GM19239 (cell line): ENCODE measurements at regions not wholly inside any gene's neighbourhood (a gene's known extent, or its start where the extent isn't known, plus 50 kb on each side); places are given as distances from the start of the nearest gene placed in this dataset.
"Not testable (repeated sequence)": the region's sequence is repeated elsewhere in the genome, so short reads cannot be mapped to it uniquely, and the experiment has no call there.

Source experiments
- DNase-seq: peaks from one replicate; pipeline ENCODE4 v3.0.0; 2011; ENCODE audit warnings: low spot score; ENCODE audit not compliant: insufficient read length
- FAIRE-seq: peaks from 2 replicates; lab custom pipeline; 2011; peaks lifted over from hg19 to GRCh38; lab: Jason Lieb, UNC

- FAIRE-seq (no peak), DNase-seq (no peak)
Observed at GRCh38 chr12:88814779-88815178, 234.5 kb upstream of the KITLG start.

DNA sequence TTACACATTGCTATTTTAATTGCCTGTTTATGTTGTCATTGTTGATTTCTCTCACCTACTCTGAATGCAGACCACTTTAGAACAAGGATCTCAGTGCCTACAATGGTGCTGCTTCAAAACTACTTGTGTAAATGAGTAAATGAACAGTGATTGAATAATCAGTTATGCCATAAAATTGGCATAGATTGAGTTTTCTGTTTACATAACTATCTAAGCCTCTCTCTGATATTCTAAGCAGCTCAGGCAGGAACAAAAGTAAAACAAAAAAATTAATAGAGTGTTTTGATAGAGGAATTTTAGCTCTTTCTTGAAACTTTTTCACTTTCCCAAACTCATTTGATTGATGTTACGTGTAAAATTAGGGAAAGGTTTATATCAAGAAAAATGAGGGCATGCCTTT is 232.3 kb upstream of the KITLG start:
- no peak for DNase-seq
- FAIRE-seq, result no peak

DNA sequence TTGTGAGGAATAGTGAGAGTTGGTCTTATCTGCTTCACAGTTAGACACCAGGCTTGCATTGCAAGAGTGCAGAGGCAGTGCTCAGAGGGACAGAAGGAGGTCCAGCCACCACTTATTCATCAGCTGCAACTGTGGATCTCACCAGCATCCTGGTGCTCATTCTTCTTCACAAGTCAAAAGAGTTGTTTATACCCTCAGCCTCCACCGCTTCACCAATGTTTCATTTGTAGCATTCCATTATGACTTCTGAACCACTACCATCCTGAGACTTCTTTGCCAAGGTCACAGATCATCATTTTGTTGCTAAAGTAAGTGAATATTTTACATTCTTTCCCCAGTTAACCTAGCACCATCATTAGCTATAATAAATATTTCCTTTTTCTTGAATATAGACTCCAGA is 230.5 kb upstream of the KITLG start:
- FAIRE-seq (no peak), DNase-seq (no peak)

DNA sequence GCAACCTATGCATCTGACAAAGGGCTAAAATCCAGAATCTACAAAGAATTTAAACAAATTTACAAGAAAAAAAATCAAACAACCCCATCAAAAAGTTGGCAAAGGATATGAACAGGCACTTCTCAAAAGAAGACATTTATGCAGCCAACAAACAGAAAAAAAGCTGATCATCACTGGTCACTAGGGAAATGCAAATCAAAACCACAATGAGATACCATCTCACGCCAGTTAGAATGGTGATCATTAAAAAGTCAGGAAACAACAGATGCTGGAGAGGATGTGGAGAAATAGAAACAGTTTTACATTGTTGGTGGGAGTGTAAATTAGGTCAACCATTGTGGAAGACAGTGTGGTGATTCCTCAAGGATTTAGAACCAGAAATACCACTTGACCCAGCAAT is 229.6 kb upstream of the KITLG start:
- FAIRE-seq, DNase-seq: not testable (repeated sequence)

GRCh38 chr12:88805692-88806091 is 225.4 kb upstream of the KITLG start:
- FAIRE-seq (no peak), DNase-seq (no peak)

- no peak for FAIRE-seq
- DNase-seq, result no peak
Observed at GRCh38 chr12:88805286-88805685, 225.0 kb upstream of the KITLG start.

GRCh38 chr12:88802096-88802706 is 221.9 kb upstream of the KITLG start:
- no peak for FAIRE-seq

DNA sequence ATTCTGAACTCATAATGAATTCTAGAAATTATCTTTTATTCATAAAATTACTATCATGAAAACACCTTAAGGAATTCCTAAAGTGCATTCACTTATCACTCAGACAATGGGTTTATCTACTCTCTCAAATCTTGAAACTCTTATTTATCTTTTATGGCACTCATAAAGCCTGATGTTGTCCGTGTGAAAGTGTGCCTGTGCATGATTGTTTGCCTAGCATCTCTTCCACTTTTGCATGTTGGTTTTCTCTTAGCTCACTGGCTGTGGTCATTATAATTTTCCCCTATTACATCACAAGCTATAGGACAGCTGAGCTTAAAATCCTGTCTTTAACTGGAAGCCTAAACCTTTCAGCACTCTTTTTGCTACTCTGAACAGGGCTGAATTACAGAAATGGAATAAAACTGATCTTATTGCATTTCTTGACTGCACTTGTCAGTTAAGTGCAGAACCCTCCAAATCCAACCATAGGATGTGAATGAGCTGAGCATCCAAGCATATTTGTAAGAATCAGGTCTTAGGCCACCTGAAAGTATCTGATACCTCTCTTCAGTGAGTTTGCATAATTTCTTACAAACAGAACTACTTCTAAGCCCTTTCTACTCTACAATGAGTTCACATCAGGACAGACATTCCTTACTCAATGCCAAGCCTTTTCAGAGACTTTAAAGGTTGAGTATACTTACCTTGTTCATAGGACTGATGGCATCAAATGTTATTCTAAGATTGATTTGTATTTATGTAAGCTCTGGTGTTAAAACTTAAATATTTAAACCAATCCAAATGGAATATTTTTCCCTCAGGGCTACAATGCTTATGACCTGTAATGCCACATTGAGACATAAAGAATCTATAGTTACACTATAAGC is 221.2 kb upstream of the KITLG start:
- FAIRE-seq (no peak), DNase-seq (no peak)

More at GRCh38 chr12:88802096-88802706, 221.9 kb upstream of the KITLG start:
- no peak for DNase-seq

DNA sequence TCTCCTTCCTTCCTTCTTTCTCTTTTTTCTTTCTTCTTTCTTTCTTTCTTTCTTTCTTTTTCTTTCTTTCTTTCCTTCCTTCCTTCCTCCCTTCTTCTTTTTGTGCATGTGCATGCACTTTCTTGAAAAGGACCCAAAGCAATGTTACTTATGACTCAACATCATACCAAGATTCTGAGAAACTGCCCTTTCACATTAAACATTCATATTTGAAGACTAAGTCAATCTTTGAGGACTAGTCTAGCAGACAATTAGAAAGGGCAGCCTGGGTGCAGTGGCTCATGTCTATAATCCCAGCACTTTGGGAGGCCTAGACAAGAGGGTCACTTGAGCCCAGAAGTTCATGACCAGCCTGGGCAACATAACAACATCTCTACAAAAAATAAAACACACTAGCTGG is 212.8 kb upstream of the KITLG start:
- DNase-seq (no peak), FAIRE-seq (no peak)

DNA sequence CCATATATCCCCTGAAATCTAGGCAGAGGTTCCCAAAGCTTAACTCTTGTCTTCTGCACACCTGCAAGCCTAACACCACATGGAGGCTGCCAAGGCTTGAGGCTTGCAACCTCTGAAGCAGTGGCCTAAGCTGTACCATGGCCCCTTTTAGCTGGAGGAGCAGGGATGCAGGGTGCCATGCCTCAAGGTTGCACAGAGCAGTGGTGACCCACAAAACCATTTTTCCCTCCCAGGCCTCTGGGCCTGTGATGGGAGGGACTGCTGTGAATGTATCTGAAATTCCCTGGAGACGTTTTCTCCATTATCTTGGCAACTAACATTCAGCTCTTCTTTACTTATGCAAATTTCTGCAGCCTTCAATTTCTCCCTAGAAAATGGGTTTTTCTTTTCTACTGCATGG is 210.0 kb upstream of the KITLG start:
- FAIRE-seq, result no peak
- no peak for DNase-seq

DNA sequence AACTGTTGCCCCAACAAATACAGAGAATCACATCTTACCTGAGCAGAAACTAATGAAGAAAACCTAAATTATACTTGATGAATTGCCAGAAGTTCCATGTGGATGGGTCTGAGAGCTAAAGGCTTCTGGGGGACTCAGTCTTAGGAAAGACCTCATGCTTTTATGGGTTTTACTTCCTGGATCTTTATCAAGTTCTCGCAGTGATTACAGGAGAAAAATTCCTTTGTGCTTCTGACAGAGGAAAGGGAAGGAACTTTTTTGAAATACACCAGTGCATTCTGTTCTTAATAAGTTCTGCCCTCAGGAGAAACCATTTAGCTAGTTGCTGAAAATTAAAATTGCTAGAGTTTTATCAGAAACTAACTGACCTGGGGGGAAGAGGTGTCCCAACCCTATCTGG is 203.9 kb upstream of the KITLG start:
- DNase-seq (no peak), FAIRE-seq (no peak)

- DNase-seq, result no peak
- no peak for FAIRE-seq
Observed at GRCh38 chr12:88782351-88782750, 202.1 kb upstream of the KITLG start.

DNA sequence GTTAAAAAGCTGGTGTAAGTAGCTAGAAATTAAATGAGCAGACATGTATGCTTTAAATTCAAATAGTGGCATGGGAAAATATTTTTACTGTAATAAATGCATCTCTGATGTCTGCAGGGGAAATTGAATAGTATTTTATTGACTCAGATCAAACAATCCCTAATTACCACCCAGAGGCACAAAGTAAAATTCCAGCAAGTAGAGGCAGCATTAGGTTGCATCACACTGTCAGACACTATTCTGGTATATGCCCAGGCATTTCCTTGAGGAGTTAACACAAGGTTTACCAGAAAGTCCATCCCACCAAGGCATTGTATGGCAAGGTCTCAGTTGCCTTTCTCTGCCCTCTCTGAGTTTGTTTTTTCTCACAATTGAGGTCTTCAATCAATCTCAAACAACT is 201.6 kb upstream of the KITLG start:
- DNase-seq (no peak), FAIRE-seq (no peak)

- DNase-seq, result no peak
- FAIRE-seq, result no peak
Observed at GRCh38 chr12:88778064-88778463, 197.8 kb upstream of the KITLG start.

DNA sequence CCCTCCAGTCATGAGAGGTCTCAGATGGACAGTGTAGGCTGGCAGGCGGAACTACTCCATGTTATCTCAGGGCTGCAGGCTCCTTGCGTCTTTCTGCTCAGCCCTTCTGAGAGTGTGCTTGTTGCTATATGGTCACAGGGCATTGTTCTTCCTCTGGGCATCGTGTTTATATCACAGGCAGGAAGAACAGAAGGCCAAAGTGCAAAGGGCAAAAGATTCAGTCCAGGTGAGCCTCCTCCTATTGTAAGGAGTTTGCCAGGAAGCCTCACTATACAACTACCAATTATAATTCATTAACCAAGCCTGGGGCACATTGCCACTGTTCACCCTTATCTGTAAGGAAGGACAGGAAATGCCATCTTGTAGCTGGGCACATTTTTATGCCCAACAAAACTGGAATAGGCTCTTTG is 195.5 kb upstream of the KITLG start:
- FAIRE-seq, result no peak
- no peak for DNase-seq

DNA sequence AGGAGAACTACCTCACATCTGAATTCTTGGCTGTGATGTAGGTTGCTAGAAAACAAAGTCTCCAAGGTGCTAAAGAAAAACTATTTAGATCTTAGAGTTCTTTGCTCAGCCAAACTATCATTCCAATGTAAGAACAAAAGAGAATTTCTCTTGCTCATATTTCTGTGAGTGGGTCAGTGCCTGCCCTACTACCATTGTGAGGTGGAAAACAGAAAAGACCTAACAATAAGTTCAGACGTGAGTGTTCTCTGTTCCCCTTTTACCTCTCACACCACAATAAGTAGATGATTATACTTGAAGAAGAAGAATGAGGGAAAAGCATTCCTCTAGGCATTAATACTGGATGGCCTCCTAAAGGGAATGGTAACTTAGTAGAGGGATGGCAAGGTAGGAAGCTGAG is 187.4 kb upstream of the KITLG start:
- no peak for DNase-seq
- no peak for FAIRE-seq

DNA sequence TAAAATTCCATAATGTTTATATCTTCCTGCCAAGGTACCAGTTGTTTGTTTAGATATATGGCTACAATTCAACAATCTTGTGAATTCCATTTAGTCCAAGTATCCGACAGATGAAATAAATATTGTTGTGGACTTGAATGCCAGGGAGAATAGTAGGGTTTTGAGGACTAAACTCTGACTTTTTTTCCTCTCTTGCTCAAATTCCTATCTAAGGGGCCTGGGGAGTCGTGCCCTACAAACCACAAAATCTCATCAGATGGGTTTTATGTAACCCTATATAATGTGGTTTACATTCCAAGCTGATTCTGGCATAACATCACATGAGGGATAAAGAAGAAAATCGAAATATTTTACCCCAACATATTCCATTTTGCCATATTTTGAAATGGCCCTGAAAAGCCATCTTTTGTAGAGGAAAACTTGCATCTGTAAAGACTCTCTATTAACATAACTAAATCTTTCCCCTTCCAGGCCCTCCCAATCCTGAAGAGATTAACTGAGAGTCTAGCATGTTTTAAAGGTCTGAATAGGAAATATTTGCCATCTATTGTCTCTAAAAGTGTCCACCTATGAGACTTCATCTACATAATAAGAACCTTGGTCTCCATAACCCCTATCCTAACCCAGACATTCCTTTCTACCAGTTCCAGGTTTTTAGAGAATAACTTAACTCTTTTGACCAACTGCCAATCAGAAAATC is 184.7 kb upstream of the KITLG start:
- no peak for FAIRE-seq

DNA sequence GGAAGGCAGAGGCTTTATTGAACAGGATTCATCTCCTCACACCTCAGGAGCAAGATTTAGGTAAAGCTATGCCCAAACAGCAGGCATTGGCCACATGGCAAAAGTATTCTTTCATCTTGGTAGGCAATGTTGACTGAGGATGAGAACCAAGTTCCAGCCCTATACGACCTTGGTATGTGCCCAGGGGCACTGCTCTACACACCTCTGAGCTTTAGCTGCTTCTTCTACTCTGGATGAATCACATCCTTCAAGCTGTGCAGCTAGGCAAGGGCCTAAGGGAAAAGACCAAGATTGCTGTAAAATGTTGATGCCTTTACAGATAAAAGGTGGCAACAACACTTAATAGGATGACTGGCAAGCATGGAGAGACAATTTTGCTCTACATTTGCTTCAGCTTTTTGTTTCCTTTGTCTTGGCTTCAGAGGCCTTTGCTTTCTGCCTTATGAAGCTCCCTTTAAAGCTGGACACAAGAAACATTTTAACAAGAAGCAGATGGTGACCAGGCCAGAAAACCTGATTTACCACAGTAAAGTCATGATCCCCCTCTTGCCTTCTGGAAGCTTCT is 183.3 kb upstream of the KITLG start:
- FAIRE-seq (no peak), DNase-seq (no peak)

More for the DNA sequence above, 184.7 kb upstream of the KITLG start:
- no peak for DNase-seq

GRCh38 chr12:88758176-88758575 is 177.9 kb upstream of the KITLG start:
- DNase-seq (no peak), FAIRE-seq (no peak)

- FAIRE-seq (no peak), DNase-seq (no peak)
Observed at GRCh38 chr12:88756917-88757316, 176.6 kb upstream of the KITLG start.

DNA sequence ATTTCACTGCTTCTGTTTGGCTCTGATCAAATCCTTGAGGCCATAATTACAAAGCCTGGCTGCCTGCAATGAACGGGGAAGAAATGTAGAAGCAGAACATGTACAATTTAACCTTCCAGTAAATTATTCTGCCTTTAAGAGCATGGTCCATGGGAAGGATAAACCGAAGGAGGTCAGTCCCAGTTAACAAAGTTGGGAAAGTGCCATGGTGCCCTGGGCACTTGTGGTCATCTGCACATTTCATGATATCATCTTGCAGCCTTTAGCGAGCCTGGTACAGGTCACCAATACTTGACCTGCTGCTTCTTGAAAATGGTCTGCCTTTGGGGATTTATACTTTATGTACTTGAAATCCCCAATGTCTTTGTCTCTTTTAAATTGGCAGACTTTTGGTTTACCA is 175.9 kb upstream of the KITLG start:
- no peak for DNase-seq
- no peak for FAIRE-seq
